ENCODE measurements at regions not wholly inside any gene's neighbourhood (a gene's known extent, or its start where the extent isn't known, plus 50 kb on each side); places are given as distances from the start of the nearest gene placed in this dataset.

DNA sequence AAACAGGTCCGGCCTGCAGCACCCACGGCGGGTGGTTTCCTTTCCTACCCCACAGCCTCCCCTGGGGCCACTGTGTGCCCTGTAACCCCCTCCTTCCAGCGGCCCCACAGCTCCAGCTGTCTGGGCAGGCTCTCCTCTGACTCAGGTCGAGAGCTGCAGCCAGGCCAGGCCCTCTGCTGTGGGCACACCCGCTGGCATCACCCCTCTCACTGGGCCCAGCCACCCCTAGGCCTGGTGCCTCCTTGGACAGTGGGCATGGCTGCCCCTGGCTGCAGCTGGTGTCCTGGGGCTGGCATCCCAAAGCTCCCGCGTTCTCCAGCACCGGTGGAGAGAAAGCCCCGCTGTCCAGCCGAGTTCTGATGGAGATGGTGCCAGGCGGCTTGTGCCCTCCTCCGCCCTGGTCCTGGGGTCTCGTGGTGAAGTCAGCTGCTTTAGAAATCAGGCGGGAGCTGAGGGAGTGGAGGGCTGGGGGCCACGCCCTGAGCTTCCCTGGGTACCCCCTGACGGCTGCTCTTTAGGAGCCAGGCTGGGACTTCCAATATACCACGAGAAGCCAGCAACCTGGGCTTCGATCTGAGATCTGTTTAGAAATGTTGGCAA is 114.9 kb downstream of the KIF26A start:
- H3K36me3 ChIP-seq (ENCODE audit: control insufficient read depth, insufficient read depth, low read length), result no peaks in the 10 kb centered on the region
- H3K9ac ChIP-seq (ENCODE audit: insufficient read depth in 1 of 2, low read depth in 2 of 2, low read length in 2 of 2), result no peak overlapping the region
- CTCF ChIA-PET (ENCODE audit: low intra/inter-chr PET ratio), result no interaction called here
- no peak for TF ChIP-seq ZBED1 (IDR thresholded peaks at IDR 0.05)
- in situ Hi-C loops (cut with MboI) (no loop called here), intact Hi-C loops (cut with micrococcal nuclease) (no loop called here)
- no peak overlapping the region for H3K27ac ChIP-seq (ENCODE audit: extremely low read depth, low read depth, low read length)
- H3K4me1 ChIP-seq (replicated peaks in 1 of 2; ENCODE audit: control insufficient read depth in 2 of 2, insufficient read depth in 2 of 2, low read length in 2 of 2), result no peaks in the 10 kb centered on the region
- POLR2A ChIA-PET, result interaction anchor here (0.5 kb wide), 1 partner anchor 54 kb away, joined by 3 read pairs; no protein-coding TSS in a partner anchor
- DNase-seq (ENCODE audit: extremely low read depth in 1 of 4, low spot score in 3 of 4) (no peak), FAIRE-seq (no peak), ATAC-seq (no peak)
- H3K4me2 ChIP-seq (ENCODE audit: insufficient read depth, low read length), result no peak overlapping the region
- no peak overlapping the region for H3K4me3 ChIP-seq
- H3K9me1 ChIP-seq (ENCODE audit: control insufficient read depth, insufficient read depth, low read length), result no peaks in the 10 kb centered on the region
- no TSS peak for BruUV-seq (replicated peaks)
- no peaks in the 10 kb centered on the region for H4K20me1 ChIP-seq (replicated peaks; ENCODE audit: control insufficient read depth, insufficient read depth, low read length)
- no peak overlapping the region for H2AFZ ChIP-seq (ENCODE audit: low read depth, low read length)
- no peaks in the 10 kb centered on the region for H3K79me2 ChIP-seq (ENCODE audit: control insufficient read depth, insufficient read depth, low read length)
- WGBS (ENCODE audit: insufficient coverage, low coverage, missing lambda C conversion rate), result 0% methylated on average over 5 of the region's 19 CpGs
- H3K9me3 ChIP-seq (replicated peaks; ENCODE audit: control insufficient read depth, insufficient read depth, low read depth, low read length), result no peaks in the 10 kb centered on the region
- no peaks in the 10 kb centered on the region for H3K27me3 ChIP-seq (ENCODE audit: control insufficient read depth in 2 of 2, insufficient read depth in 2 of 2, low read length in 2 of 2)

DNA sequence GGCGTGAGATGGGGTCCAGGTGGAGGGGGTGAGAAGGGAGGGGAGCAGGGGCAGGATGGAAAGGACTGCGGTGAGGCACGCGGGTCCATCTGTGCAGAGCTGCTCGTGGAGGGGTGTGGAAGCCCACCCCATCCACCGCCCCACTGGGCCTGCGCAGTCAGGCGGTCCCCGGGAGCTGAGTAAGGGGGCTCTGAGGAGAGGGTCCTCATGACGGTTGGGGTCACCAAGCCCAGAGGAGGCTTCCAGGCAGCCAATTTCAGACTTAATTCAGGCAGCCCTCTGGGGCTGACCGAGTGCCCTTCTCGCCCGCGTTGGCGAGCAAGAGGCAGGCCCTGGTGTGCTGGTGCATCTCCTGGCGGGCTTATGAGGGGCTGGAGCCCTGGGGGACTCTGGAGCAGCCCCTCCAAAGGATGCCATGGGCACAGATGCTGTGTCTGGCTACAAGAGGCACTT is 115.5 kb downstream of the KIF26A start:
- no peak for DNase-seq (ENCODE audit: extremely low read depth in 1 of 4, low spot score in 3 of 4)
- H3K4me1 ChIP-seq (replicated peaks in 1 of 2; ENCODE audit: control insufficient read depth in 2 of 2, insufficient read depth in 2 of 2, low read length in 2 of 2), result no peaks in the 10 kb centered on the region
- no peak overlapping the region for H3K4me3 ChIP-seq
- H2AFZ ChIP-seq (ENCODE audit: low read depth, low read length), result no peak overlapping the region
- no peaks in the 10 kb centered on the region for H3K9me1 ChIP-seq (ENCODE audit: control insufficient read depth, insufficient read depth, low read length)
- intact Hi-C loops (cut with micrococcal nuclease) (no loop called here), in situ Hi-C loops (cut with MboI) (no loop called here)
- H3K36me3 ChIP-seq (ENCODE audit: control insufficient read depth, insufficient read depth, low read length), result no peaks in the 10 kb centered on the region
- no peak for FAIRE-seq
- H4K20me1 ChIP-seq (replicated peaks; ENCODE audit: control insufficient read depth, insufficient read depth, low read length), result no peaks in the 10 kb centered on the region
- H3K9ac ChIP-seq (ENCODE audit: insufficient read depth in 1 of 2, low read depth in 2 of 2, low read length in 2 of 2), result no peak overlapping the region
- H3K27me3 ChIP-seq (ENCODE audit: control insufficient read depth in 2 of 2, insufficient read depth in 2 of 2, low read length in 2 of 2), result no peaks in the 10 kb centered on the region
- no peaks in the 10 kb centered on the region for H3K79me2 ChIP-seq (ENCODE audit: control insufficient read depth, insufficient read depth, low read length)
- WGBS (ENCODE audit: insufficient coverage, low coverage, missing lambda C conversion rate), result 0% methylated on average over 10 of the region's 16 CpGs
- no peak overlapping the region for H3K4me2 ChIP-seq (ENCODE audit: insufficient read depth, low read length)
- ChIA-PET POLR2A (interaction anchor here (0.5 kb wide), 1 partner anchor 53 kb away, joined by 3 read pairs; no protein-coding TSS in a partner anchor), CTCF (ENCODE audit: low intra/inter-chr PET ratio) (no interaction called here)
- no peak for ATAC-seq
- no TSS peak for BruUV-seq (replicated peaks)
- H3K9me3 ChIP-seq (replicated peaks; ENCODE audit: control insufficient read depth, insufficient read depth, low read depth, low read length), result no peaks in the 10 kb centered on the region
- no peak overlapping the region for H3K27ac ChIP-seq (ENCODE audit: extremely low read depth, low read depth, low read length)
- TF ChIP-seq ZNF41 (CRISPR knock-in tag; conservative IDR thresholded peaks at IDR 0.05) (no peak), SMC3 (conservative IDR thresholded peaks at IDR 0.05; ENCODE audit: insufficient read depth, low read depth, low read length) (no peak), TCF3 (CRISPR knock-in tag; IDR thresholded peaks at IDR 0.05) (no peak), PRPF4 (IDR thresholded peaks at IDR 0.05; ENCODE audit: insufficient read depth, low read depth, low read length, poor library complexity, severe bottlenecking) (no peak), PCBP2 (IDR thresholded peaks at IDR 0.05; ENCODE audit: low read depth, low read length, poor library complexity, severe bottlenecking) (no peak), ETV5 (CRISPR knock-in tag; IDR thresholded peaks at IDR 0.05; ENCODE audit: low read depth) (no peak), U2AF2 (optimal IDR thresholded peaks at IDR 0.05; ENCODE audit: low read depth, low read length) (no peak)
- TF ChIP-seq, protein P1, sequence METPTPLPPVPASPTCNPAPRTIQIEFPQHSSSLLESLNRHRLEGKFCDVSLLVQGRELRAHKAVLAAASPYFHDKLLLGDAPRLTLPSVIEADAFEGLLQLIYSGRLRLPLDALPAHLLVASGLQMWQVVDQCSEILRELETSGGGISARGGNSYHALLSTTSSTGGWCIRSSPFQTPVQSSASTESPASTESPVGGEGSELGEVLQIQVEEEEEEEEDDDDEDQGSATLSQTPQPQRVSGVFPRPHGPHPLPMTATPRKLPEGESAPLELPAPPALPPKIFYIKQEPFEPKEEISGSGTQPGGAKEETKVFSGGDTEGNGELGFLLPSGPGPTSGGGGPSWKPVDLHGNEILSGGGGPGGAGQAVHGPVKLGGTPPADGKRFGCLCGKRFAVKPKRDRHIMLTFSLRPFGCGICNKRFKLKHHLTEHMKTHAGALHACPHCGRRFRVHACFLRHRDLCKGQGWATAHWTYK (CRISPR knock-in tag; IDR thresholded peaks at IDR 0.05), result no peak
- TF ChIP-seq, protein P2, sequence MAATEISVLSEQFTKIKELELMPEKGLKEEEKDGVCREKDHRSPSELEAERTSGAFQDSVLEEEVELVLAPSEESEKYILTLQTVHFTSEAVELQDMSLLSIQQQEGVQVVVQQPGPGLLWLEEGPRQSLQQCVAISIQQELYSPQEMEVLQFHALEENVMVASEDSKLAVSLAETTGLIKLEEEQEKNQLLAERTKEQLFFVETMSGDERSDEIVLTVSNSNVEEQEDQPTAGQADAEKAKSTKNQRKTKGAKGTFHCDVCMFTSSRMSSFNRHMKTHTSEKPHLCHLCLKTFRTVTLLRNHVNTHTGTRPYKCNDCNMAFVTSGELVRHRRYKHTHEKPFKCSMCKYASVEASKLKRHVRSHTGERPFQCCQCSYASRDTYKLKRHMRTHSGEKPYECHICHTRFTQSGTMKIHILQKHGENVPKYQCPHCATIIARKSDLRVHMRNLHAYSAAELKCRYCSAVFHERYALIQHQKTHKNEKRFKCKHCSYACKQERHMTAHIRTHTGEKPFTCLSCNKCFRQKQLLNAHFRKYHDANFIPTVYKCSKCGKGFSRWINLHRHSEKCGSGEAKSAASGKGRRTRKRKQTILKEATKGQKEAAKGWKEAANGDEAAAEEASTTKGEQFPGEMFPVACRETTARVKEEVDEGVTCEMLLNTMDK (IDR thresholded peaks at IDR 0.05; ENCODE audit: borderline replicate concordance, insufficient read depth, low read depth, low read length, poor library complexity, severe bottlenecking), result no peak
- TF ChIP-seq, protein P3, sequence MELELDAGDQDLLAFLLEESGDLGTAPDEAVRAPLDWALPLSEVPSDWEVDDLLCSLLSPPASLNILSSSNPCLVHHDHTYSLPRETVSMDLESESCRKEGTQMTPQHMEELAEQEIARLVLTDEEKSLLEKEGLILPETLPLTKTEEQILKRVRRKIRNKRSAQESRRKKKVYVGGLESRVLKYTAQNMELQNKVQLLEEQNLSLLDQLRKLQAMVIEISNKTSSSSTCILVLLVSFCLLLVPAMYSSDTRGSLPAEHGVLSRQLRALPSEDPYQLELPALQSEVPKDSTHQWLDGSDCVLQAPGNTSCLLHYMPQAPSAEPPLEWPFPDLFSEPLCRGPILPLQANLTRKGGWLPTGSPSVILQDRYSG (tag; conservative IDR thresholded peaks at IDR 0.05; ENCODE audit: low read depth), result no peak

Data from K562 (cell line).